ENCODE measurements at regions not wholly inside any gene's neighbourhood (a gene's known extent, or its start where the extent isn't known, plus 50 kb on each side); places are given as distances from the start of the nearest gene placed in this dataset.

DNA sequence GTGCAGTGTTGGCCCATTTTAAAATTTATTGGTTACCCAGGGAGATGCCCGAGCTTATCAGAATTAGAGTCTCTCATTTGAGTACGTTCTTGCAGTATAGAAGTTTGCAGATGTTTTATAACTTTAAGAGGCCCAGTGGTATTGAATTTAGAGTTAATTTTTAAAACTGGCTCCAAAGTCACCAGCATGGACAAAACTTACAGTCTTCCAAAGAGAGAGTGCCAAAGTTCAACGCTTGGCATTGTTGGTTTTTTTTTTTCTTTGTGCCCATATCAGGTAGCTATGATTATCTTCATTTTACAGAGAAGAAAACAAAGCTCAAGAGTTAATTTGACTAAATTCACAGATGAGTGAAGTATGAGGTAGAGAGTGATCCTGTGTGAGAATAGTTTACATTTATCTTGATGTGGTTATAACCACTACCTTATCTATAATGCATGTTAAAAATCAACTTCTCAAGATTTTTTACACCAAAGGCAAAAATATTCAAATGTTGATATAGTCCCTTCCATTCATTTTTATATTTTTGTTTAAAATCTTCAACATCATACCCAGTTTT, 273.7 kb upstream of the DMRT1 start:
- peaks cover 11% of the 10 kb centered on the region for H3K36me3 Mint-ChIP-seq
- H3K27ac Mint-ChIP-seq, result no peak overlapping the region

DNA sequence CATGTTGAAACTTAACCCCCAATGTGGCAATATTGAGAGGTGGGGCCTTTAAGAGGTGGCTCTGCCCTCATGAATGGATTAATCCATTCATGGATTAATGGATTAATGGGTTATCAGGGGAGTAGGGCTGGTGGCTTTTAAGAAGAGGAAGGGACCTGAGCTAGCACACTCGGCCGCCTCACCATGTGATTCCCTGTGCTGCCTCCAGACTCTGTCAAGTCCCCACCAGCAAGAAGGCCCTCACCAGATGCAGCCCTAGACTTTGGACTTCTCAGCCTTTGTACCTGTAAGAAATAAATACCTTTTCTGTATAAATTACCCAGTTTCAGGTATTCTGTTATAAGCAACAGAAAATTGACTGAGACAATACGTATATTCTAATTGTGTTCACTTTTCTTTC, 272.2 kb upstream of the DMRT1 start:
- H3K4me3 Mint-ChIP-seq, result no peak overlapping the region
- peaks cover 61% of the 10 kb centered on the region for H3K4me1 Mint-ChIP-seq
- no peak overlapping the region for H3K27ac Mint-ChIP-seq
- H3K9me3 Mint-ChIP-seq, result no peaks in the 10 kb centered on the region
- peaks cover 11% of the 10 kb centered on the region for H3K36me3 Mint-ChIP-seq
- H3K27me3 Mint-ChIP-seq, result no peaks in the 10 kb centered on the region

More for the DNA sequence above, 273.7 kb upstream of the DMRT1 start:
- Mint-ChIP-seq H3K4me3 (no peak overlapping the region), H3K4me1 (peaks cover 59% of the 10 kb centered on the region), H3K9me3 (no peaks in the 10 kb centered on the region), H3K27me3 (no peaks in the 10 kb centered on the region)

DNA sequence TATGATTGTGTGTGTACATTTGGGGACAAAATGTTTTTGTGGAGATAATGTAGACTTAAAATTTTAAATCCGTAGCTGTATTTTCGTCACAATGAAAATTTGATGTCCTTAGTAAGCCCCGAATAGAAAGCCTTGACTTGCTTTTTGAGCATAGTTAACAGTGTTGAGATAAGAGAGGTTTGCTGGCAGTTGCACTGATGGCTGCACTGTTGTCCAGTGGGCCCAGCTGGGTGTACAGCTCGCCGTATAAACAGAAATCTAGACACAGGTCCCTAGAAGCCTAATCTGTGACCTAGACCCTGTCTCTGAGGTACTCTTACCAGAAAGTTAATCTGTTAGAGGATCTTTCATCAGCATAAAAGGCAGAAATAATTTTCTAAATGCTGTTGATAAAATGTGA, 271.3 kb upstream of the DMRT1 start:
- Mint-ChIP-seq H3K27me3 (no peaks in the 10 kb centered on the region), H3K9me3 (no peaks in the 10 kb centered on the region), H3K4me1 (peaks cover 56% of the 10 kb centered on the region), H3K27ac (no peak overlapping the region), H3K4me3 (no peak overlapping the region), H3K36me3 (peaks cover 8% of the 10 kb centered on the region)

DNA sequence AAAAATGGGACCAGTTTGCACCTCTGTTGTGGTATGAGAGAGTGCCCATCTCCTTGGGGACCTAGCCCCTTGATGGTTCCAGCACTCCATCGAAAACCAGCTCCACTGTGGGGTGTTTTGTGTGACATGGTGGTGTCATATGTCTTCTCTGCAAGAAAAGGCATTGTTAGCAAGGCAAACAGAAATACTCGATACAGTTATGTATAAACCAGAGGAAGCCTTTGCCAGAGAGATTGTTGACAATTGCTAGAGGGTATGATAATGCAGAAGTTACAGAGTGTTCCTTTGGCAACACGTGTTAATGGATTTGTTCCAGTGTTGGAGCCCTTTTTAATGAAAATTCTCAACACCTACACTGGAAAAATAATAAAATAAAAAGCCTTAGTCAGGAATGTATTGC, 270.4 kb upstream of the DMRT1 start:
- no peak overlapping the region for H3K4me3 Mint-ChIP-seq
- peaks cover 54% of the 10 kb centered on the region for H3K4me1 Mint-ChIP-seq
- no peaks in the 10 kb centered on the region for H3K27me3 Mint-ChIP-seq
- no peaks in the 10 kb centered on the region for H3K9me3 Mint-ChIP-seq
- H3K27ac Mint-ChIP-seq, result no peak overlapping the region
- H3K36me3 Mint-ChIP-seq, result peaks cover 5% of the 10 kb centered on the region

DNA sequence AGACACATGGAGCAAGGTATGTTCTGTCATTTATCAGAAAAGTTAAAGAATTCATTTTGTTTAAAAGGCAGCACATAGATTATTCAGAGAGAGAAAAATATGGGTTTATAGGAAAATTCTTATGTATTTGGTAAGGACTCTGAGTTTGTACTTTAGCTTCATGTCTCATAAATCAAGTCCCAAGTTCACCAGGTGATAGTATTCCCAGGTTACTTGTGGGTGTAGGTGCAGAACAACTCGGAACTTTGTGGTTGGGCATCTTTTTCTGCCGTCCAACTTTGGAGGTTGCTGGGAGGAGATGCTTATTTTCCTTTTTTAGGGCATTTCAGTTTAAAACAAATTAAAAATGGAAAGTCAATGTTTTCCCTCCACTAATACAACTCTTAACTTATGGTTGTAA, 269.8 kb upstream of the DMRT1 start:
- H3K4me3 Mint-ChIP-seq, result no peak overlapping the region
- H3K9me3 Mint-ChIP-seq, result no peaks in the 10 kb centered on the region
- H3K4me1 Mint-ChIP-seq, result peaks cover 48% of the 10 kb centered on the region
- no peaks in the 10 kb centered on the region for H3K27me3 Mint-ChIP-seq
- no peak overlapping the region for H3K27ac Mint-ChIP-seq
- H3K36me3 Mint-ChIP-seq, result peaks cover 2% of the 10 kb centered on the region

DNA sequence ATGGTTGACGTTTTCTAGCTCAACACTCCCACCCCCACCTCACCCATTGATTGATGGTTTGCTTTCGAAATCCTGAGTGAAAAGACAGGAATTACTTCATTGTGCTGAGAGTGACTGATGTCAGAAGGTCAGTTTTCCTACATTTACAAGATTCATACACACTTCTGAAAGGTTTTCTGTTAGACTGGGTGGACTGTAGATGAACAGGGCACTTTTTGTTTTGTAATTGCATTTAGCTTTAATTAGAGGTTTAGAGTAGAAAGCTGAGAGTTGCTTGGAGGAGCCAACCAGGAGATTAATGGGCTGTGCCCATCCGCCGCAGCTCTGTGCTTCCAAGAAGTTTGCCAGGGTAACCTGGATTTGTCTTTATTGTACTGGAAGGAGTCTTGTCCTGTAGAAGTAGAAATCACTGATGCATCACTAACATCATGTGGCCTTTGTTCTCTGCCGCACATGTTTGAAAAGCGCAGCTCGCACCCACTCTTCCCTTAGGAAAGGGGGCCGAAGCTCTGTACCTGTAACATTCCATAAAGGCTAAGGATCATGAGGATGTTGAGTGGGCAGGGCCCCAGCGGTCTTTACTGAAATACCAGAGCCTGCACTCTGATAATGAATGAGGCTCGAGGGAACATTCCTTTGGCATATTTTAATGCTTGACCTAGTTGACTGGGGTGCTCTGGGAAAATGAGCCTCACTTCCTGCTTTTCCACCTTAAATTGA, 267.6 kb upstream of the DMRT1 start:
- no peak overlapping the region for H3K27ac Mint-ChIP-seq
- H3K4me1 Mint-ChIP-seq, result peaks cover 35% of the 10 kb centered on the region
- H3K4me3 Mint-ChIP-seq, result no peak overlapping the region
- H3K36me3 Mint-ChIP-seq, result peaks cover 2% of the 10 kb centered on the region
- no peaks in the 10 kb centered on the region for H3K9me3 Mint-ChIP-seq
- H3K27me3 Mint-ChIP-seq, result no peaks in the 10 kb centered on the region

DNA sequence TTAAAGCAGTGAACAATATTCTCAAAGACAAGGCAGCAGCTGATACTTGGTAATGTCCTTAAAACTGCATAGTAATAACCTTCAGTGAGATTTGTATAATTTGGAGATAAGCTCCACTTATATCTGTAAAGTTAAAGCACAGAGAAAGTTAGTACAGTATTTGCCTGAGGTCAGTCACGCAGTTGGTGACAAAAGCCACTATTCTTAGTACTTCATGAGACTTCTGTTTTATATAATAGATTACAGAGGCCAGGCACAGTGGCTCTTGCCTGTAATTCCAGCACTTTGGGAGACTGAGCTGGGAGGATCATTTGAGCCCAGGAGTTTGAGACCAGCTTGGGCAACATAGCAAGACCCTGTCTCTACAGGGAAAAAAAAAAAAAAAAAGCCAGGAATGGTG, 266.4 kb upstream of the DMRT1 start:
- Mint-ChIP-seq H3K4me1 (peaks cover 27% of the 10 kb centered on the region), H3K4me3 (no peak overlapping the region), H3K27ac (no peak overlapping the region)

DNA sequence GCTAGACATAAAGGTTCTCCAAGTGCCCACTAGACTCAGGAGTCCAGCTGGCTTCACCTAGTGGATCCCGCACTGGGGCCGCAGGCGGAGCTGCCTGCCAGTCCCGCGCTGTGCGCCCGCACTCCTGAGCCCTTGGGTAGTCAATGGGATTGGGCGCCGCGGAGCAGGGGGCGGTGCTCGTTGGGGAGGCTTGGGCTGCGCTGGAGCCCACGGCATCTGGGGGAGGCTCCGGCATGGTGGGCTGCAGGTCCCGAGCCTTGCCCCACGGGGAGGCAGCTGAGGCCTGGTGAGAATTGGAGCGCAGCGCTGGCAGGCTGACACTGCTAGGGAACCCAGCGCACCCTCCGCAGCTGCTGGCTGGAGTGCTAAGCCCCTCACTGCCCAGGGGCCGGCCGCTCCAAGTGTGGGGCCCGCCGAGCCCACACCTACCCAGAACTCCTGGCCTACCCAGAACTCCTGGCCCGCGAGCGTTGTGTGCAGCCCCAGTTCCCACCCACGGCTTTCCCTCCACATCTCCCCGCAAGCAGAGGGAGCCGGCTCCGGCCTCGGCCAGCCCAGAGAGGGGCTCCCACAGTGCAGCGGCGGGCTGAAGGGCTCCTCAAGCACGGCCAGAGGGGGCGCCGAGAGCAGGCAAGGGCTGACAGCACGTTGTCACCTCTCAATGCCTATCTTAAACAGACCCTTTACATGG, 260.7 kb upstream of the DMRT1 start:
- Mint-ChIP-seq H3K27me3 (no peaks in the 10 kb centered on the region), H3K36me3 (peaks cover 4% of the 10 kb centered on the region), H3K27ac (no peak overlapping the region), H3K4me3 (no peak overlapping the region), H3K9me3 (no peaks in the 10 kb centered on the region), H3K4me1 (peaks cover 20% of the 10 kb centered on the region)

More for the DNA sequence above, 266.4 kb upstream of the DMRT1 start:
- Mint-ChIP-seq H3K36me3 (peaks cover 2% of the 10 kb centered on the region), H3K9me3 (no peaks in the 10 kb centered on the region), H3K27me3 (no peaks in the 10 kb centered on the region)

DNA sequence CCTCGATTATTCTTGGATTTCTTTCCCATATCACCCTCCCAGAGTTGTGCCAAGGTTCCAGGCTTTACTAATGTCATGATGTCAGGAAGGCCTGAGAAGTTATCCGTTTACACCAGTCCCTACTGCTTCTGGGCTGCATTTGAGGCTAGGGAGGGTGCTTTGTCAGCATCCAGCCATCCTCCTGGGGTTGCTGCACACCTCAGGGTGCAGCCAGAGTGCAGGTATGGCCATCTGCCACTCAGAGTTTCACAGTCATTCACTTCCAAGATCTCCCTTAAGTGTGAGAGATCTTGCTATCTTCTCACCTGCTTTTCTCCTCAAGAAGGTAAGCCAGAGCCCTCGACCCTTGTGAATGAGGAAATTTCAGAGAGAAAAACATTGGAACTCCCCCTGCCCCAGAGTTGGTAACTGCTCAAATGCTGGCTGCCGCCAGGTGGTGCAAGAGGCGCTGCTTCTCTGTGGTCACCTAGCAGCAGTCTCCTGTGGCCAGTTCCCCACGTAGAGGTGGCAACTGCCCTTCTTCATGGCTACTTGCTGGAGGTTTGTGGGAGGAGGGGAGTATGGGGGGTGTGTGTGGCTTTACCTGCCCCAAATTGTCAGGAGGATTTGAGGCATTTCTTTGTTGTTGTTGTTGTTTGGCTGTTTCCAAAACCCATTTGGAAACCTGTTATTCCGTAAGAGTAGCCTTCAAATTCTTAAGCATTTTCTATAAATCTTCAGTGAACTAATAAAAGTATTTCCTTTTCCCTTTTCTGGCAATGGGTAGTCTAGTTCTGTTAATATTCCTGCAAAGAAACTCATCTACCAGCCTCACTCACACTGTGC, 259.6 kb upstream of the DMRT1 start:
- no peak overlapping the region for H3K27ac Mint-ChIP-seq
- H3K27me3 Mint-ChIP-seq, result no peaks in the 10 kb centered on the region
- H3K36me3 Mint-ChIP-seq, result peaks cover 2% of the 10 kb centered on the region
- no peak overlapping the region for H3K4me3 Mint-ChIP-seq
- H3K4me1 Mint-ChIP-seq, result peaks cover 20% of the 10 kb centered on the region
- no peaks in the 10 kb centered on the region for H3K9me3 Mint-ChIP-seq

DNA sequence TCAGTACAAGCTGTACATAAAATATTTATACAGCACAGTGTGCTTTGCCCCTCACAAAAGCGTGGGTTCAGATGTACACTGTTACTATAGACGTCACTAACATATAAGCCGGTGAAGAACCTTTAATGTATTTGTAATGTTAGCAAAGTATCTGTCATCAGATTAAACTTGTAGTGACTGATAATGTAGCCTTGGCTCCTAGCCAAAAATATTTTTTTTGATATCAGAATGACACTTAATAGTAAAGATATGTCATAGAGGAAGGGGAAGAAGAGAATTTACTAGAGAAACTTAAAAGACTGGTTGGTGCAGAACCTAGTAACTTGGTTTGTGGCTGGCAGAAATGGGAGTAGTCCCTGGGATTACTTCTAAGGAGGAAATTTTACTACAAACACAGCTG, 258.7 kb upstream of the DMRT1 start:
- H3K36me3 Mint-ChIP-seq, result peaks cover 3% of the 10 kb centered on the region
- no peak overlapping the region for H3K4me3 Mint-ChIP-seq
- H3K27ac Mint-ChIP-seq, result no peak overlapping the region
- H3K27me3 Mint-ChIP-seq, result no peaks in the 10 kb centered on the region
- H3K4me1 Mint-ChIP-seq, result peaks cover 20% of the 10 kb centered on the region
- H3K9me3 Mint-ChIP-seq, result no peaks in the 10 kb centered on the region

DNA sequence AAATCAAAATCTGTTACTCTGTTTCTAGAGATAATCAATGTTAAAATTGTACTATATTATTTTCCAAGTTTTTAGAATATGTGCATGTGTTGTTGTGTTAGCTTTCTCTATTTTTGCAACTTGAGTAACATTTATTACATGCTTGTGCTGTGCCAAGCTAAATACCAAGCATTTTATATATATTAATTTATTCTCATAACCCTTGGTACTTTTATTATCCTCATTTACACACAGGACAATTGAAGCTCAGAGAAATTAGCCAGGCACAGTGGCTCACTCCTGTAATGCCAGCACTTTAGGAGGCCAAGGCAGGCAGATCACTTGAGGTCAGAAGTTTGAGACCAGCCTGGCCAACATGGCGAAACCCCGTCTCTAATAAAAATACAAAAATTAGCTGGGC, 254.0 kb upstream of the DMRT1 start:
- no peaks in the 10 kb centered on the region for H3K9me3 Mint-ChIP-seq
- H3K27ac Mint-ChIP-seq, result no peak overlapping the region
- no peak overlapping the region for H3K4me3 Mint-ChIP-seq
- H3K36me3 Mint-ChIP-seq, result peaks cover 3% of the 10 kb centered on the region
- H3K4me1 Mint-ChIP-seq, result peaks cover 35% of the 10 kb centered on the region
- H3K27me3 Mint-ChIP-seq, result no peaks in the 10 kb centered on the region

DNA sequence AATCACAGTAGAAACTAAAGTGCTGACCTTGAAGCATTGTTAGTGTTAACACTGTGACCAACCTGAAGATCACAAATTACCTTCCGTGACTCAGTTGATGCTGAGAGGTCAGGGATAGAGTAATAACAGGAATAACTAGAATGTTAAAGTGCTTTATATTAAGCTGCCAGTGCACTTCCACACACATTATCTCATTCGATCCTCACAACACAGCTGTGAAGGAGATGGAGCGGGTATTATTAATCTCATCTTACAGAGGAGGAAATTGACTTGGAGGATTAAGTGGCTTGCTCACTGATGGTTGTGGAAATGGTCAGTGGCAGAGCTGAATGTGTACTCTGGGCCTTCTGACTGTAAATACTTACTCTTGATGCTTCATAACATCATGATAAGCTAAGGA, 252.5 kb upstream of the DMRT1 start:
- H3K9me3 Mint-ChIP-seq, result no peaks in the 10 kb centered on the region

DNA sequence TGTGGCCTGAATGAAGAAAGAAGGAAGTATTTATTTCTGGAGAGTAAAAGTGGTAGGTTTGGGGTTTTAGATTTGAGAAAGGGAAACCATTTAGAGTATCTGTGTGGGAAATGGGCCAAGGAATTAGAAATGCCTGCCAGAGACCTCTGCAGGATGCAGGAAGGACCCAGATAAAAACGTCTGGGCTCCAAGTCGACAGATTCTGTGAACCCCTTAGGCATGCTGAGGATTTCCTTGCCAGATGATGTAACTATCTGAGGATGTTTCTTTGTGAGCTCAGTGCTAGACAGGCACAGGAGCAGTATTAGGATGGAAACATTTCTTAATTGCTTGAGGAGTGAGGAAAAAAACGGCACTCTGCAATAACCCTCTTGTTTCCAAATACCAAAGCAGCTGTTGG, 251.8 kb upstream of the DMRT1 start:
- peak overlapping the region; percentile 34 for H3K4me3 Mint-ChIP-seq
- peaks cover 1% of the 10 kb centered on the region for H3K36me3 Mint-ChIP-seq
- peak overlapping the region; percentile 82 for H3K27ac Mint-ChIP-seq
- H3K27me3 Mint-ChIP-seq, result no peaks in the 10 kb centered on the region
- H3K4me1 Mint-ChIP-seq, result peaks cover 36% of the 10 kb centered on the region
- H3K9me3 Mint-ChIP-seq, result no peaks in the 10 kb centered on the region

More for the DNA sequence above, 252.5 kb upstream of the DMRT1 start:
- peak overlapping the region; percentile 82 for H3K27ac Mint-ChIP-seq
- H3K36me3 Mint-ChIP-seq, result peaks cover 1% of the 10 kb centered on the region
- no peaks in the 10 kb centered on the region for H3K27me3 Mint-ChIP-seq
- peak overlapping the region; percentile 34 for H3K4me3 Mint-ChIP-seq
- H3K4me1 Mint-ChIP-seq, result peaks cover 36% of the 10 kb centered on the region

DNA sequence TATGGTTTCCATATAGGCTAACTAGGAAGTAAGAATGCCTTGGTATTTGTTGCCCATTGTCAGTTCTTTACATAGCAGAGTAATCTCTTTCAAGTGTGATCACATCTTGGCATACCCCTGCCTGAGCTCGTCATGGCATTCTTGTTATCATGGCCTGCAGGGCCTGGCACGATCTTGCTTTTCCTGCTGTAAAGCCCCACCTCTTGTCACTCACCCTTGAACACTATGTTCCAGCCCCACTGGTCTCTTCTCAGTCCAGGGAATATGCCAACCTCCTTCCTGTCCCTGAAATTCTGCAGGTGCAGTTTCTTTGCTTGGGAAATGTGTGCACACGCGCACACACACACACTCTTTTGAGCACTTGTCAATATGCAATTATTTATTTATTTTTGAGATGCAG, 250.2 kb upstream of the DMRT1 start:
- Mint-ChIP-seq H3K4me3 (no peak overlapping the region), H3K27ac (no peak overlapping the region), H3K27me3 (no peaks in the 10 kb centered on the region), H3K4me1 (peaks cover 36% of the 10 kb centered on the region), H3K9me3 (no peaks in the 10 kb centered on the region), H3K36me3 (peaks cover 1% of the 10 kb centered on the region)

DNA sequence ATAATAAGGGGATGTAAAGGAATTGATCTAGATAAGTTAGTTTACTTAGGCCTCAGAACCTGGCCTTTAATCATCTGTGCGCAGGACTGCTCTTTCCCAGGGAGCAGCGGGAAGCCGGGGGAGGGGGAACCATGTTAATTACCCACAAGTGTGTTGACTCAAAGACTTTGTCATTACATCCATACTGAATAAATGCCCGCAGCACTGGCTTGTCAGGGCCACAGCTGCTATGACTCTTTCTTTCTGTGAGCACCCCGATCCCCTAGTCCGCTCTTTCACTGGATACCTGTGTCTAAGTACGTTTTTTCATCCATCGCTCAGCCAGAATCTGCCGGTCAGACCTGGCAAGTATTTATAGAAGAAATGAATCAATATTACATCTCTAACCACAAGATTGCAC, 249.3 kb upstream of the DMRT1 start:
- Mint-ChIP-seq H3K4me3 (no peak overlapping the region), H3K27me3 (no peaks in the 10 kb centered on the region), H3K9me3 (no peaks in the 10 kb centered on the region), H3K4me1 (peaks cover 40% of the 10 kb centered on the region), H3K36me3 (no peaks in the 10 kb centered on the region), H3K27ac (no peak overlapping the region)

DNA sequence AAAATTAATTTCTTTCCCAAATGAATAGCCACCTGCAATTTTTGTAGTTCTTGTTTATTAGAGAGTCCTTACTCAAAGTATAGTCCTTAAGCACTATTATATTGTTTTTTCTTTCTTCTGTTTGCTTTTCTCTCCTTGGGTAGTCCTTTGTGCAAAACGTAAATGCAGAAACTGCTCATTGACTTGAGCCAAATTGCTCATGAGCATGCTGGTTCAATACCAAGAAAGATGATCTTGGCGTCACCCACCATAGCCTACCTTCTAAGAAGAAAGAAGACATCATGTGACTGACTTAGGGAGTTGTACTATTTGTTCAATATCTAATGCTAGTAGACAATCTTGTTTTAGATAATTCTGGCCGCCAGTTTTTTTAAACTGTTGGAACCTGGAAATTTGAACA, 248.8 kb upstream of the DMRT1 start:
- H3K36me3 Mint-ChIP-seq, result no peaks in the 10 kb centered on the region
- H3K27ac Mint-ChIP-seq, result no peak overlapping the region
- H3K27me3 Mint-ChIP-seq, result no peaks in the 10 kb centered on the region
- H3K4me1 Mint-ChIP-seq, result peaks cover 40% of the 10 kb centered on the region
- no peaks in the 10 kb centered on the region for H3K9me3 Mint-ChIP-seq
- no peak overlapping the region for H3K4me3 Mint-ChIP-seq
